HG02759 (cell line): ENCODE measurements at regions not wholly inside any gene's neighbourhood (a gene's known extent, or its start where the extent isn't known, plus 50 kb on each side); places are given as distances from the start of the nearest gene placed in this dataset.
"Not testable (repeated sequence)": the region's sequence is repeated elsewhere in the genome, so short reads cannot be mapped to it uniquely, and the experiment has no call there.

ENCODE experiments used
- ATAC-seq: cut with Tn5 transposase; IDR thresholded peaks from one replicate; pipeline ENCODE4 v1.9.1; 2021; ENCODE audit warnings: mild to moderate bottlenecking, moderate library complexity; ENCODE audit not compliant: unreplicated experiment

DNA sequence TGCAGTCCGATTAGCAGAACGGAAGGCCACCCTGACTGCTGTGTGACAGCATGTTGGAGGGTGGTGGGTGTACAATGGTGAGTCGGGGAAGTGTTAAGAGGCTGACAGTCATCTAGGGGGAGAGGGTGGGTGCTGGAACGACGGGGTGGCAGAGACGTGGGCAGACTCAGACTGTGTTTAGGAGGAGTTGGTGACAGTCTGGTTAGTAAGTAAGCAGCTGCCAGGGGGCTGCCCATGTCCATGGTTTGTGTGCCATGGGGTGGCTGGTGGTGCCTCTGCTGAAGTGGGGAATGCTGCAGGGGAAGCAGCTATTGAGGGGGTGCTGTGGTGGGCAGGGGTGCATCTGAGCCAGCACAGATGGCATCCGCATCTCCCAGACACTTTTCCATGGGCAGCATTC is 51.3 kb upstream of the BOD1 start:
- ATAC-seq, result no peak

DNA sequence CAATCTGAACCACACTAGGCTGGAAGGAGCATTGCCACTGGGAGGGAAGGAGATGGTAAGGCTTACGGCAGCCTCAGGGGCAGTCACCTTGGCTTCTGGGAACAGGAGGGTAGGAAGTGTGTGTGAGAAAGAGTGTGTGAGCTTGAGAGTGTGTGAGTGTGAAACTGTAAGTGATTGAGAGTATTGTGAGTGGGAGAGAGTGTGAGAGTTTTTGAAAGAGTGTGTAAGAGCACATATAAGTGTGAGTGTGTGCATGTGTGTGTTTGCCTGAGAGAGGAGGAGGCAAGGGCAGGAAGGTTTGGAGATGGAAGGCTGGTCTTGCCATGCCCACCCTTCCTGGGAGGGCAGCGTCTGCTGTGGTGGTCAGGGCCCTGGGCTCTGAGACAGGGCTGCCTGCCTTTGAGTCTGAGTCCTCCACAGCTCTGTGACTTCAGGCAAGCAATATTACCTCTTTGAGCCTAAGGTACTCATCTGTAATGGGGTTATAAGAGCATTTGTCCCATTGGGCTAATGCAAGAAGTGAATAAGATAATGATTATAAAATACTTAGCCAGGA is 51.9 kb upstream of the BOD1 start:
- ATAC-seq, result no peak

DNA sequence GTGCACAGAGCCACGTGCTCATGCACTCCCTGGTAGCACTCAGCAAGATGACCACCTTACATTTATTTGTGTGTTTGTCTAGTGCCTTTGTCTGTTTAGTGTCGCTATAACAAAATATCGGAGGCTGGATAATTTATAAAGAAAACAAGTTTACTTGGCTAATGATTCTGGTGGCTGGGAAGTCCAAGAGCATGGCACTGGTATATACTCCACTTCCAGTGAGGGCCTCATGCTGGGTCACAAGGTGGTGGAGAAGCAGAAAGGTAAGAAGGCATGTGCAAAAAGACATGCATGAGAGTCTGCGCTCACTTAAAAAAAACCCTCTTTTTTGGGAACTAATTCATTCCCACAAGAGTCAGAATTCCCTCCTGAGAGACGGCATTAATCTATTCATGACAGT is 52.5 kb upstream of the BOD1 start:
- no peak for ATAC-seq

DNA sequence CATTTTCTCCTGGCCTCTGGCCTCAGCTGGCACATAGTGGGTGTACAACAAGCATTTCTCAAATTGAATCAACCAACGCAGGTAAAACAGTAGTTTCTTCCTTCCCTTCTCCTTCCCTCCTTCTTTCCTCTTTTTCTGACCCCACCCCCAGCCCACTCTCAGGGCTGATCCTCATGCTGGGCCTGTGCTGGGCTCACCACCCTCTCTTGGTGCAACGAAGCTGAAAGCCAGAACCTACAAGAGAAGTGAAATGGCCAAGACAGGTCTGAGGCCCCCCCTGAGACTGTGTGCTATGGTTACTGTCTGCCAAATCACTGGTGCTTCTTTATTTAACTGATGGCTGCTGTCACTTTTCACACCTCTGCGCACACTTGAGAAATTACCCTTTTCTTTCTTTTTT is 53.0 kb upstream of the BOD1 start:
- no peak for ATAC-seq

DNA sequence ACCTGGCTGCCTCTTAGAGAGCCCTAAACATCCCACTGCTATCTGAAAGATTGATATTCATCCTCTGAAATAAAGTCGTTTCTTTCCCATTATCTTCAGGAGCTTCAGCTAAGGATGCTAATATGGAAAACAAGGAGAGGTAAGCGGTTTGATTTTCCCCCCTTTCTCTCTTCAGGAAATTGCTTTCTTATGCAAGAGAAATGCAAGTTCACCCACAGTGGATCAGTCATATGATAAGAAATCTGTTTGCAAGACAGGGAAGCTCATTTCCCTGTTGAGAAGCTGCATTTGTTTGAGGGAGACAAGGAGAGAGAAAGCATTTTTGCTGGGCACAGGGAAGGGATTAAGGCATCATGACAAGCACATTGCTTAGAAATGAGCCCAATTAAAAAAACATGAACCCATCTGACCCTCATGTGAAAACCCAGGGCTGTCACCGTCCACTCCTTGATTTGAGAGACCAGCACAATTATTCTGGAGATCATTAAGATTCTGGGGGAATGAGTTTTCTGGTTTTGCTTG is 53.7 kb upstream of the BOD1 start:
- ATAC-seq, result no peak

DNA sequence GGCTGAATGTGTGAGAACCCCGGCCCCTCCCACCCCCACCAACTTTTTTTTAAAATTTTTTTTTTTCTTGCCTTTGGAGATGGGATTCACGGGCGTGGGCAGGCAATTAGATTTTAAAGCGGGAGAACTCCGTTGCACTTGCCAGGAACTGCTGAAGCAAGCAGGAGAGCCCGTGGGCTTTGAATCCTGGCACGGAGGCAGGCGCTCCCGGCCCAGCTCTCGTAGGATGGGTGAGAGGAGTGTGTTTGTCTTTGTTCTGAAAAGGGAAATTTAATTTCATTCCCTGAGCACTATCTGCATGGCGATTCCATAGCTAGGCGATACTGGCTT is 54.3 kb upstream of the BOD1 start:
- ATAC-seq, result no peak

DNA sequence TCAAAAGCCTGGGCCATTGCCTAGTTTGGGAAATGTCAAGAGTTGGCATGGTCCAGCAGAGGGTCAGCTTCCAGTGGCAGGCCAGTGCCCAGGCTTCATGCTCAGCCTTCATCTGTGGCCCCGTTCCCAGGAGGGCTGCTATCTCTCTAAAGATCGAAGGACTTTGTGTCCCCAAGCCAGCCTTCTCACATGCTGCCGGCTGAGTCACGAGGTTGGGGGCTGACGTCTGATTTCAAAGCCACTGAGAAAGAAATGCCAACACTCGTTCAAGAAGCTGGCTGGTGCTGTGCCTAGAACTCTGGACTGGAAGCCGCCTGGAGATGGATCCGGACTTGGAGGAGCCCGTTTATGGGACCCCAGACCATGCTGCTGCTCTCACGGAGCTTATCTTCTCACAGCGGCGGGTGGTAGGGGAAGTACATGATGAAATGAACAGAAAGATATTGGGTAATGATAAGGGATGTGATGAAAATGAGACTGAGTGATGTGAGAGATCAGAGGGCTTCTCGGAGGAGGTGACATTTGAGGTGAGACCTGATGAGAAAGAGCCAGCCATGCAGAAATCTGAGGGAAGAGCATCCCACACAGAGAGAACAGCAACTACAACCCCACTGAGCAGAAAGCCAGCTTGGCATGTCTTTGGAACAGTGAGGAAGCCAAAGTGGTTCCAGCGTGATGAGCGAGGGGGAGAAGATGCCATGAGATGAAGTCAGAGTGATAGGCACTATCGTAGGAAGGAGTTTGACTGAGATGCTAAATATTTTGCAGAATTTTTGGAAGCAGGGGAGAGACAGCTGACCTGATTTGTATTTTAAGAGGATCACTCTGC is 54.9 kb upstream of the BOD1 start:
- no peak for ATAC-seq

DNA sequence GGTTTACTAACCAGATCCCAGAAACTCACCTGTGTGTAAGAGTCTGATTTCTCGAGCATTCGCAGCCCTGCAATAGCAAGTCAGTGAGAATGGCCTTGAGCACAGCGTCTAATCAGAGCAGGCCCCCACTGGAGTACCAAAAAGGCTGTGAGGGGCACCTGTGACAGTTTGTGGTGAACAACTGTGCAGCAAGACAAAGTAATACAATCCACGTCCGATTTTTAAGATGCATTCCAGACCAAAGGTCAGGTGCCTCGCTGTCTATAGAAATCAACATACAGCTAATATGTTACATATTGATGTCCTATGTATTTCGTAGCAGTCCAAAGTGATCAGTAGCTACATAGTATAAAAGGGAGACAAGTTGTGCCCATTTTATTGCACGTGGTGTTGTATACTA is 55.7 kb upstream of the BOD1 start:
- no peak for ATAC-seq

DNA sequence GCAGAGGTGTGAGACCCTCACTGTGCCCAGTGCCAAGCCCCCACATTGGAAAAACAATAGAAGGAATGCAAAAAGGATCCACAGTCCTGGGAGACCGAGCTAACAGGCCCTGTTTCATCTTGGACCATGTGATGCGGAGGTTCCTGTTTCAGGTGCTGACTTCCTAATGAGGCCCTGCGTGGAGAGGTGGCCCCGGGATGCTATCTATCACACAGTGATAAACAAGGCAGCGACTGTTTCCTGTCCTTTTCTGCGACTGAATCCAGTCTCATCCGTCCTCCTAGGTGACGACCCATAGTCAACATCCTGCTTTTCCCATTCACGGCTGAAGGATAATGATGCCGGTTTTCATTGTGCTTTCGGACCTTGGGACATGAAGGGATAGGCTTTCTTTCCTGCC is 56.4 kb upstream of the BOD1 start:
- ATAC-seq, result no peak

DNA sequence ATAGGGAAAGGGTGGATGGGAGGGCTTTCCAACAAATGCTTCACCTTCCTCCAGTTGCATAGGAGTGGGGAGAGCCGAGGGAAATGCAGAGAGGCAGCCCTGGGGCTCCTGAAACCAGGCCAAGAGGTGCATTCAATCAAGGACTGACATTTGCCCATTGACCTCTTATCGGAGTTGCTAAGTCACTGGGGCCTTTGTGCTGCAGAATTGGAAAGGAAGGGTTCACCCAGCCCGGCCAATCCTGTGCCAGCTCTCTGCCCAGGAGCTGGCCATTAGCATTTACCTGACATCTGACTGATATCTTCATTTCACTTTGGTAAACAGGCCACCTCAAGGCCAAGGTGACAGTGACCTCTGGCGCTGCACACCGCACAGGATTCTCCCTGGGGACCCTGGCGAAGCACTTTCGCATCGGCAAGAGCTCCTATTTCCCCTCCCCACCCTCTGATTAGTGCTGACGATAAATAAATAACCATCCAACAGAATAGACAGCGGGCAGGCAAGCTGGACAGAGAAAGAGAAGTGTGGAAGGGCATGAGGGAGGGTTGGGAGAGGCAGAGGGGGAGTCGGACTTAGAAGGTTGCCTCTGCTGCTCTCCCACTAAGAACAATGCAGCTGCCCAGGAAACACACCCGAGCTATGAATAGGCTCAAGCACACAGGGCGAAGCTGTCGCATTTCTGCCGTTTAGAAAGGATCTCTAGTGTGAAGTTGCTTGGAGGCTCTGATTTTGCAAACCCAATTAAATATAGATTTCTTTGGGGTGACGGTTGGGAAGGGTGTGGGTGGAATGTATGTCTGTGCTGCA is 57.0 kb upstream of the BOD1 start:
- ATAC-seq, result no peak

DNA sequence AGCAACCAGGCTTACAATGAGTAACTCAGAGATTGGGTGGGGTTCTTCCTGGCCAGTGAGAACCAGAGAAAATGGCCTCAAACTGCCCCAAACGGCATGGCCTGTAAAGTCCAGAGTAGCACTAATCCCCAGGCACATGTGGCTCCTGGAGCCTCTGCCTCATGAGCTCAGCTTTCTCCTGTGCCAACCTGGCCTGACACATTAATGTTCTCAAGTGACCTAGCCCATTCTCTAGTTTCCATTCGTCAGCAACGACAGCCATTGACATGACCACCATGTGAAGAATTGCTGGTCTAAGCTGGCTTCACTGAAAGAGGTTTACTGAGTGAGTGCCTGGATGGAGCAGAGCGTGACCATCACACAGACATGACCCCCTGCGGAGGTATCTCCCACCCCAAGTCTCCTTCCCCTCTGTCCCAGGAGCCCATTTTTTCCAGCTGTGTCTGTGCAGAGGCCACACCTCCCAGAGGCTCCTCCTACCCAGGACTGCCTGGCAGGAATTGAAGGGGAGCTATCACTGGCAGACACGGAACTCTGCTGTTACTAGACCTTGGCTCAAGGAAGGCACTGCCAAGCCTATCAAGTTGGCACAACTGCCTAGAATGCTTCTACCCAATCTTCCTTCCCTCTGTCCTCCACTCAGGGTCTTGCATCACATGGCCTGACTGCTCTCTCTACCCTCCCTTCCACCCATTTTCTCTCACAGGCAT is 59.0 kb upstream of the BOD1 start:
- no peak for ATAC-seq

DNA sequence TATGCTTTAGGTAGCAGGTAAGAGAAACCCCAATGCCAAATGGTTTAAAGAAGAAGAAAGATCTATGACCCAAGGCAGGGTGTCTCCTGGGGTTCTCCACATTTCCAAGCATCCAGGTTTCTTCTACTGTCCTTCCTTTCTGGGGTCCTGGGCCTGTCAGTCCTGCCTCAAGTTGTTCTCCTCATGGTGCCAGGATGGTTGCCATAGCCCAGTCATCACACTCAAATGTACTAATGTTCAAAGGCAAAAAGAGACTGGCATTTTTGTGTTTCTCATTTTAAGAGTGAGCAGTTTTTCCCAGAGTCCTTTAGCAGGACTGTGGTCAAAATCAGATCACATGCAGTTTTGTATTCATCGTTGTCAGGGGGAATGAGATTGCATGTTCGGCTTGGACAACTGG is 59.9 kb upstream of the BOD1 start:
- ATAC-seq, result no peak

DNA sequence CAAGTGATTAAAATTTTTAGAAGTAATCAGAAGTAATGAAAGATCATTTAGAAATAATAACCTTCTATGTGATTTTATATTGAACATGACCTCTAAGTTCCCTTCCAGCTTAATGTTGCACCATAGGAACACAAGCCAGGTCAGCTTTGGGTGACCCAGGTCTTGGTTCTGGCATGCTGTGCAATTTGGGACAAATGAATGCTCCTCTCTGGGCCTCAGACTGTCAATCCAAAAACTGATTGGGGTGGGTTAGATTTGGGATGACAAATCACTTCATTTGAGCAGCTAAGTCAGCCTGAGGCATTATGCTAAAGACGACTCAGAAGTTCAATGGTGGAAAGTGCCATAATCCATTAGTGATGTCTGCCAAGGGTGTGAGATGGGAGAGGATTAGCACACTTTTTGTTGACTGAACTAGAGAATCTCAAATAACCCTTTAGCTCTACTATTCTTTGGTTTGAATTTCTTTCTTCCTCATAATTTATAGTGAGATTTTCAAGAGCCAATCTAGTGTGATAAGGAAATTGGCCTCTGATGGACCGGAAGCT is 60.7 kb upstream of the BOD1 start:
- ATAC-seq, result no peak

DNA sequence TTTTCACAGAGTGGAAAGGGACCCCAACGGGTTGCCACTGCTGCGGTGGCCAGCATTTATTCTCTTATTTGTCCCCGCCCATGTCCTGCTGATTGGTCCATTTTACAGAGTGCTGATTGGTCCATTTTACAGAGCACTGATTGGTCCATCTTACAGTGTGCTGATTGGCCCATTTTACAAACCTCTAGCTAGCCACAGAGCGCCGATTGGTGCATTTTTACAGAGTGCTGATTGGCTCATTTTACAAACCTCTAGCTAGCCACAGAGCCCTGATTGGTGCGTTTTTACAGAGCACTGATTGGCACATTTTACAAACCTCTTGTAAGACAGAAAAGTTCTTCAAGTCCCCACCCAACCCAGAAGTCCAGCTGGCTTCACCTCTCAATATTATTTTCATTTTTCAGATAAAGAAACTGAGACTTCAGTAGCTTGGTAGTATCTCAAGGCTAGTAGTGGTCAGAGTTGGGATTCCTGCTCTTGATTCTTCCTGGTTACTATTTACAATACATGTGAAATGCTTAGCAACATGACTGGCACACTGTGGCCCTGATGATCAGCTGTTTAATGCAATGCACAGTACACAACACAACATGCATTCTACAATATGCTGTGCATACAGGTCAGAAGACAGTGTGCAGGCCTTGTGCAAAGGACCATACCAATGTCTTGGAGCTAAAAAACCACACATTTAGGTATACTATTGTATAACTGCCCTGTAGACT is 63.6 kb upstream of the BOD1 start:
- peak; percentile 57 for ATAC-seq

DNA sequence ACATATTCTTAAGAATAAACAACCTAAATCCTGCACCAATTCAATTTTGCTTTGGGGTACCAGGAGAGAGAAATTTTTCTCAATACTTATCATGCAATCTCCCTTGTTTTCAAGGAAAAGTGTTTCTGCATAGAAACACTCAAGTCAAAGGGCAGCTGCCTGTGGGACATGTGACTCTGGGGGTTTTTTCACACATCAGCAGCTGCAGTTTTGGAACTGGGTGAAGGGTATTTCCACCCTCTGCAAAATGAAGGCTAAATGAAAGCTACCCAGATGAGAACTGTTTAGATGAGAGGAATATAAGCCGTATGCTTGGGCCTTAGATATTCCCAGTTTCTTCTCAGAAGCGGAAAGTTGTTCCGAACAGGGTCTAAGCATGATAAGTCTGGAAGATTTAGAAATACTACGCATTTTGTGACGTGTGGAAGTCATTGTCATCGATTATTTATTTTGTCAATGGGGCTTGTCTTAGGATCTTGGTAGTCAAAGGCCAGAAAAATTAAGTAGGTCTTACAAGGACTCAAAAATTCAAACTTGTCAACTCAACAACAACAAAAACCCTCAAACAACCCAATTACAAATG is 64.3 kb upstream of the BOD1 start:
- peak; percentile 91 for ATAC-seq

DNA sequence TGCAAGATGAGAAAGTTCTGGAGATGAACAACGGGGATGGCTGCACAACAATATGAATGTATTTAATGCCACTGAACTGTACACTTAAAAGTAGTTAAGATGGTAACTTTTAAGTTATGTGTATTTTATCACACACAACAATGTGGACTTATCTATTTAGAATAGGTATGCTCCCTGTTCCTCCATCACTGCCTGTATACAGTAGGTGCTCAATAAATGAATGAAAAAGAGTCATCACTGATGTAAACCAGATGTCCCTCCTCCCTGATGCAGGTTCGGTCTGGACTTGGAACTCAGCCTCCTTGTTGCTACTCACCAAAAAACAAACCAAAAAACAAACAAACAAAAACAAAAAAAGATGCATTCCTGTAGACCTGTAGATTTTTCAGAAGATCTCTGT is 65.9 kb upstream of the BOD1 start:
- no peak for ATAC-seq

DNA sequence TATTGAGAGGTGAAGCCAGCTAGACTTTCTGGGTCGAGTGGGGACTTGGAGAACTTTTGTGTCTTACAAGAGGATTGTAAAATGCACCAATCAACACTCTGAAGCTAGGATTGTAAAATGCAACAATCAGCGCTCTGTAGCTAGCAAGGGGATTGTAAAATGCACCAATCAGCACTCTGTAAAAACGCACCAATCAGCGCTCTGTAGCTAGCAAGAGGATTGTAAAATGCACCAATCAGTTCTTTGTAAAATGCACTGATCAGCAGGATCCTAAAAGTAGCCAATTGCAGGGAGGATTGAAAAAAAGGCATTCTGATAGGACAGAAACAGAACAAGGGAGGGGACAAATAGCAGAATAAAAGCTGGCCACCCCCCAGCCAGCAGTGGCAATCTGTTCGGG is 68.1 kb upstream of the BOD1 start:
- not testable (repeated sequence) for ATAC-seq

DNA sequence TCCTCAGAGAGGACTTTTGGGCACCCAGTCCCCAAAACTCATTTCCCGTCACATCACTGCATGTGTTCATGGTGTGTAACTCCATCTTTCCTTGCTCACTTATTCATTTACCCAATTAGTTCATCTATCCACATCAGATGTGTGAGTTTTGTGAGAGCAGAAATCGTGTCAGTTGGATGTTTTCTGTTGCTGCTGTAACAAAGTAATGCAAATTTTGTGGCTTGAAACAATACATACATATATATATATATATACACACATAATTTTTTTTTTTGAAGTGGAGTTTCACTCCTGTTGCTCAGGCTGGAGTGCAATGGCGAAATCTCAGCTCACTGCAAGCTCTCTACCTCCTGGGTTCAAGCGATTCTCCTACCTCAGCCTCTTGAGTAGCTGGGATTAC is 70.5 kb upstream of the BOD1 start:
- ATAC-seq, result no peak

DNA sequence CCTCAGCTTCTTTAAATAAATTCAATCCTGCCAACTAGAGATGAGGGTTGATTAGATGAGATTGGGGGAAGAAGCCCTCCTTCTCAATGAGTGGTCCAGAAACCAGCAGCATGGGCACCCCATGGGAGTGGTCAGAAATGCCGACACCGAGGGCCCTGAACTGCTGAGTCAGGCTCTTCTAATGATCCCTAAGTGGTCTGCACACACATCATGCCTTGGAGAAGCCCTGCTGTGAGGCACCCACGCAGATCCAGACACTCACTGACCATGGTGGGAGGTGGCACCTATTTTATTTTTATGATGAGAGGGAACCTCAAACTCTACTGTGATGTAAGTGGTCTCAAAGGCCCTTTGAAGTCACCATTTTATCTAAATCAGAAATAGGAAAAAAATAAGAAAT is 72.3 kb upstream of the BOD1 start:
- no peak for ATAC-seq

DNA sequence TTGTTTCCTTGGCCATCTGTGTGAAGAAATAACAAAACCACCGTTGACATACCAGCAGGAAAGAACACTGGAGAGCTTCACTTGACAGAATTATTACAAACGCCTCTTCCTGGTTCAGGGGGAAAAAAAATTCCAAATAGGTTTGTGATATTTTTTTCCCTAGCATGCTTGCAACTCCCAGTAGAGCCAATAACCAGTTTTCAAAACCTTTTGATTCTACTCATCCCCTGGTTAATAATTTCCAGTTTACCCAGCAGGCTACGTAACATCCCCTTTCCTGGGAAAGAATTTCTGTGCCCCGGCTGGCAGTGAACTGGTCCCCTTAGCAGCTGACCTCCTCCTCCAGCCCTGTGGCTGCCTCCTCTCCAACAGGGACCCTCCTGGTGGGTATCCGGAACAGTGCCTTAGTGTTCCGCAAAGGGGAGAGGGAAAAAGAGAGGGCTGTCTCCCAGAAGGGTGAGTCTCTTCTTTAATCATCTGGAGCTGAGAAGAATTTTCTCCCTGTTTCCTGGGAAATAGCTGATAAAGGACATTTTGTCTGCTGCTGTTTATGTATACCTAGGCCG is 72.8 kb upstream of the BOD1 start:
- ATAC-seq, result no peak
